ENCODE measurements at regions not wholly inside any gene's neighbourhood (a gene's known extent, or its start where the extent isn't known, plus 50 kb on each side); places are given as distances from the start of the nearest gene placed in this dataset.

GRCh38 chr10:44005788-44006099, 357.1 kb upstream of the ZNF32 start:
- TF ChIP-seq POLR2A (IDR thresholded peaks at IDR 0.05; ENCODE audit: low read length): no peak
- TF ChIP-seq GATA1 (IDR thresholded peaks at IDR 0.05; ENCODE audit: low read depth, low read length): no peak
